SH-SY5Y (cell line): ENCODE measurements at regions not wholly inside any gene's neighbourhood (a gene's known extent, or its start where the extent isn't known, plus 50 kb on each side); places are given as distances from the start of the nearest gene placed in this dataset.

Experiments
- GATA2 ChIP-seq: IDR thresholded peaks from 2 replicates; pipeline ENCODE4 v1.6.1; 2011; ENCODE audit warnings: mild to moderate bottlenecking, low read depth, low read length
- GATA3 ChIP-seq: IDR thresholded peaks from 2 replicates; pipeline ENCODE4 v1.6.1; 2011; ENCODE audit warnings: low read depth, mild to moderate bottlenecking, low read length, moderate library complexity

GRCh38 chr18:39168723-39169122, 1603.1 kb upstream of the CELF4 start:
- no peak for TF ChIP-seq GATA2
- TF ChIP-seq GATA3: no peak
